NCI-H1105 (cell line): ENCODE measurements at regions not wholly inside any gene's neighbourhood (a gene's known extent, or its start where the extent isn't known, plus 50 kb on each side); places are given as distances from the start of the nearest gene placed in this dataset.

Source experiments
- DNase-seq: peaks from one replicate; lab custom pipeline; 2025; lab: John Stamatoyannopoulos, UW

GRCh38 chr20:51876313-51876940 lies 74.1 kb upstream of the SALL4 start:
- DNase-seq, result no peak

GRCh38 chr20:51873652-51874051 lies 71.3 kb upstream of the SALL4 start:
- DNase-seq, result no peak

- no peak for DNase-seq
Observed at GRCh38 chr20:51871943-51872342, 69.6 kb upstream of the SALL4 start.

DNA sequence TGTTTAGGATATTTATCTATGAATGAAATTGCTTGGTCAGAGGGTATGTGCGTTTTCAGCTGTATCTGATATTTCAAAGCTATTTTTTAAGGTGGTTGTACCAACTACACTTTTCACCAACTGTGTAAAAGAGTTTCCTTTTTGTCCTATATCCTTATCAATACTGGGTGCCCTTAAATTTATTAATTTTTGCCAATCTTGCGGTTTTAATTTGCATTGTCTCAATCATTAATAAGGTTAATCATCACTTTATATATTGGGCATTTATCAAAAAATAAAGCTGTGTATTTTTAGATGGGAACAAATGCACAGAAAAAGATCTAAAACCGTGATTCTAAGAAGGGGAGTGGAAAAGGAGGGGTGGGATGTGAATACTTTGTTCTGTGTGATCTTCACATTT lies 66.7 kb upstream of the SALL4 start:
- DNase-seq, result no peak

- DNase-seq, result no peak
Observed at GRCh38 chr20:51867251-51867650, 64.9 kb upstream of the SALL4 start.

- DNase-seq, result no peak
Observed at GRCh38 chr20:51864967-51865366, 62.6 kb upstream of the SALL4 start.

DNA sequence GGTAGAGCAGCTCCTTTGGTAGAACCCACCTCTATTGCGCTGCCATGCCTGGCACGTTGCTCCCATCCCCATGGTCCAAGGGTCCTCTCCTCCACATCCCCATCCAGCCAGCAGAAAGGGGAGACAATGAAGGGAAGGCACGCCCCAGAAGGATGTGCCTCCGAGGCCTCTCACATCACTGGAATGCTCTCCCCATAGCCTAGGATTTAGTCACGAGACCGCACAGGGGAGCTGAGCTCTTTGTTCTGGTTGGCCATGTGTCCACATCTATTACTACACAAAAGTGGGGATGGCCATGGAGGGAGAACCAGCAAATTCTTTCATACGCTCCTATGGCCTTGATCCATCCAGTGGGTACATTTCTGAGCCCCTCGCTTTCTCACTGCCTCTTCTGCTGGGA lies 60.5 kb upstream of the SALL4 start:
- no peak for DNase-seq

DNA sequence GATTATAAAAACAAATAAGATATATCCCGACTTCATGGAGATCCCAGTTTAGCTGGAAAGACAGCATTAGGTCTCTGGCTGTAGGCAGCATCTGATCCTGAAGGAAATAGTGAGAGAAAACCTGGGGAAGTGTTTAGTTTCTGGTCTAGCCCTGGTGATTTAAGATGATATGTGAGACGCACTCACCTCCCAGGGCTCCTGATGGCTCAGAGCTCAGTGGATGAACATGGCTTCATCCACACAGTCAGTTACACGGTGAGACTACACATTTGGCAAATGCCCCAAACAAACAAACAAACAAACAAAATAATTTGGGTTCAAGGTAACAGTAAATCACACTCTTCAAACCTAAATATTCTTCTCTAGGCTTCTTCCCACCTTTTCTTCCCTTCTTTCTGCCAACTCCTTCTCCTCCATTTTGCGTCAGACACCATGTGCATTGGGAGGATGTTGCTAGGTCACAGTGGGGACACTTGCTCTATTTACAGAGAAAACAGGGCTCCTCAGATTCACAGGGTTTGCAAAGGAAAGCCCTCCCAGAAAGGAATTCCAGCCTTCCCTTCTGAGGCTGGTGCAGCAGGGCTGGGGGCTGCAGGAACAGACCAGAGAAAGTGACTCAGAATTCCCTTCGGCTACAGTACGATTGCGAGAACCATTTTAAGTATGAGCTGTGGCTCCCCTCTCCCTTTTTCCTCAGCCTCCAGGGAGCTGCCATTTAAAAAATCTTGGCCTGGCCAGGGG lies 59.6 kb upstream of the SALL4 start:
- DNase-seq, result no peak

- DNase-seq, result no peak
Observed at GRCh38 chr20:51860111-51860882, 58.0 kb upstream of the SALL4 start.

DNA sequence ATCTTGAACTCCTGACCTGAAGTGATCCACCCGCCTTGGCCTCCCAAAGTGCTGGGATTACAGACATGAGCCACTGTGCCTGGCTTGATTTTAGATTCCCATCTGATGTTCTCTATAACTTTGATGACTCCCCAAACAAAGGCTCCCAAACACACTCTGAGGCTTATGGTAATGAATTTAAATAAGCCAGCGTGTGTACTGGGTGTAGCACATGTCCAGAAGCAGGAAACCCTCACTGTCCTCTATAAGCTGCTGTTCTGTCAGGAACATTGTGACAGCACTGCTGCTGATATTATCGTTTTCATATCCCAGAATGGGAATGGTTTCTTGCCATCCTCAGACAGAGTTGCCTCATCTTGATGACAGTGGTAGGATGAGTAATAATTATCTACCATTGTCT lies 54.1 kb upstream of the SALL4 start:
- DNase-seq, result no peak

- no peak for DNase-seq
Observed at GRCh38 chr20:51854921-51855320, 52.6 kb upstream of the SALL4 start.
